ENCODE measurements at regions not wholly inside any gene's neighbourhood (a gene's known extent, or its start where the extent isn't known, plus 50 kb on each side); places are given as distances from the start of the nearest gene placed in this dataset.

- peaks cover 38% of the 10 kb centered on the region for H3K9me3 Mint-ChIP-seq
- H3K4me3 Mint-ChIP-seq = no peak overlapping the region
- H3K27ac Mint-ChIP-seq (ENCODE audit: unreplicated experiment) = no peak overlapping the region
- no peaks in the 10 kb centered on the region for H3K27me3 Mint-ChIP-seq (ENCODE audit: low read depth)
- TF ChIP-seq CTCF (conservative IDR thresholded peaks at IDR 0.05) = no peak
- DNase-seq (ENCODE audit: low read depth, low spot score) = no peak
- H3K36me3 Mint-ChIP-seq (ENCODE audit: low read depth) = peaks cover 9% of the 10 kb centered on the region
- H3K4me1 Mint-ChIP-seq = no peaks in the 10 kb centered on the region
These were observed 457.2 kb upstream of the SPANXN1 start for GRCh38 chrX:144790148-144790547.

GRCh38 chrX:144791298-144791697 is 456.0 kb upstream of the SPANXN1 start:
- TF ChIP-seq CTCF (conservative IDR thresholded peaks at IDR 0.05) = no peak

GRCh38 chrX:144798972-144799371 is 448.3 kb upstream of the SPANXN1 start:
- peaks cover 3% of the 10 kb centered on the region for H3K36me3 Mint-ChIP-seq (ENCODE audit: low read depth)
- no peak overlapping the region for H3K27ac Mint-ChIP-seq (ENCODE audit: unreplicated experiment)
- H3K27me3 Mint-ChIP-seq (ENCODE audit: low read depth) = no peaks in the 10 kb centered on the region
- H3K4me1 Mint-ChIP-seq = no peaks in the 10 kb centered on the region
- no peak for DNase-seq (ENCODE audit: low read depth, low spot score)
- peaks cover 9% of the 10 kb centered on the region for H3K9me3 Mint-ChIP-seq
- TF ChIP-seq CTCF (conservative IDR thresholded peaks at IDR 0.05) = no peak
- H3K4me3 Mint-ChIP-seq = no peak overlapping the region

More at GRCh38 chrX:144791298-144791697, 456.0 kb upstream of the SPANXN1 start:
- H3K4me3 Mint-ChIP-seq = no peak overlapping the region
- no peaks in the 10 kb centered on the region for H3K4me1 Mint-ChIP-seq
- no peak for DNase-seq (ENCODE audit: low read depth, low spot score)
- H3K36me3 Mint-ChIP-seq (ENCODE audit: low read depth) = peaks cover 8% of the 10 kb centered on the region
- H3K27ac Mint-ChIP-seq (ENCODE audit: unreplicated experiment) = no peak overlapping the region
- H3K27me3 Mint-ChIP-seq (ENCODE audit: low read depth) = no peaks in the 10 kb centered on the region
- H3K9me3 Mint-ChIP-seq = peaks cover 34% of the 10 kb centered on the region

GRCh38 chrX:144801786-144802185 is 445.5 kb upstream of the SPANXN1 start:
- no peaks in the 10 kb centered on the region for H3K27me3 Mint-ChIP-seq (ENCODE audit: low read depth)
- H3K9me3 Mint-ChIP-seq = peaks cover 7% of the 10 kb centered on the region
- no peak for TF ChIP-seq CTCF (conservative IDR thresholded peaks at IDR 0.05)
- H3K4me3 Mint-ChIP-seq = no peak overlapping the region
- no peak overlapping the region for H3K27ac Mint-ChIP-seq (ENCODE audit: unreplicated experiment)
- DNase-seq (ENCODE audit: low read depth, low spot score) = no peak
- H3K4me1 Mint-ChIP-seq = no peaks in the 10 kb centered on the region
- H3K36me3 Mint-ChIP-seq (ENCODE audit: low read depth) = no peaks in the 10 kb centered on the region

DNA sequence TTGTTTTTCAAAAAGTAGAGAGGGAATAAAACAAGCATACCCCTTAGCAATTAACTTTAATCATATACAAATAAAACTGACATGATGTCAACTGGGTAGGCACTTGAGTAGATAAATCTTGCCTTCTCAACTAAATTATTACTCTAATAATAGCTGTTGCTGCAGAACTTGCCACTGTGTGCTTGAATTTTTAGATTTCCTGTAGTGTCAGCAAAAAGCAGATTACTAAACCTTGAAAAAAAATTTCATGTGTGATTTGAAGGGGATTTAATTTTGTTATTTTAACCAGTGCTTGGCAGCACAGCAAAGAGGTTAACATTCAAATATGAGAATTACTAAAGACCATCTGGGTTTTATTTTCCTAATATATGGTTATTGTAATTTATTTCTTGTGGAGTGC is 438.3 kb upstream of the SPANXN1 start:
- no peaks in the 10 kb centered on the region for H3K4me1 Mint-ChIP-seq
- no peak for DNase-seq (ENCODE audit: low read depth, low spot score)
- no peak for TF ChIP-seq CTCF (conservative IDR thresholded peaks at IDR 0.05)
- H3K36me3 Mint-ChIP-seq (ENCODE audit: low read depth) = peaks cover 3% of the 10 kb centered on the region
- H3K27me3 Mint-ChIP-seq (ENCODE audit: low read depth) = no peaks in the 10 kb centered on the region
- peaks cover 9% of the 10 kb centered on the region for H3K9me3 Mint-ChIP-seq
- no peak overlapping the region for H3K4me3 Mint-ChIP-seq
- no peak overlapping the region for H3K27ac Mint-ChIP-seq (ENCODE audit: unreplicated experiment)

GRCh38 chrX:144810539-144810938 is 436.8 kb upstream of the SPANXN1 start:
- Mint-ChIP-seq H3K9me3 (peaks cover 9% of the 10 kb centered on the region), H3K4me3 (no peak overlapping the region), H3K27ac (ENCODE audit: unreplicated experiment) (no peak overlapping the region), H3K4me1 (no peaks in the 10 kb centered on the region), H3K36me3 (ENCODE audit: low read depth) (peaks cover 3% of the 10 kb centered on the region), H3K27me3 (ENCODE audit: low read depth) (no peaks in the 10 kb centered on the region)
- no peak for TF ChIP-seq CTCF (conservative IDR thresholded peaks at IDR 0.05)
- DNase-seq (ENCODE audit: low read depth, low spot score) = no peak

All from neural crest cell (in vitro differentiated cells).